ENCODE measurements at regions not wholly inside any gene's neighbourhood (a gene's known extent, or its start where the extent isn't known, plus 50 kb on each side); places are given as distances from the start of the nearest gene placed in this dataset.

DNA sequence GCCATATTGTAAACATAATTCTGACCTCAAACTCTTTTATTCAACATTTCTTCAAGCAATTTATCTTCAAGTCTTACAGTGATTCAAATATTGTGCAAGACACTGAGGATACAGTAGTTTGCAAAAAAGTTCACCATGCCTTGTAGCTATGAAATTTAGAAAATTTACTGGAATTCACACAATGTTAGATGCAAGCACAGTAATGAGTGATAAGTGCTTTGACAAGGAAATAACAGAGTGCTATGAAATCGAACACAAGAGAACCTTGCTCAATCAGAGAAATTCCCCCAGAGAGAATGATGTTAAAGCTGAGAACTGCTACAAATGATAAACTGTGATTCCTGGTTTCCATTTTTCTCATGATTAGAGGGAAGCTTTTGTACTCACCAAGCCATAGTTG is 952.9 kb downstream of the FAT4 start:
- TF ChIP-seq, protein P1, sequence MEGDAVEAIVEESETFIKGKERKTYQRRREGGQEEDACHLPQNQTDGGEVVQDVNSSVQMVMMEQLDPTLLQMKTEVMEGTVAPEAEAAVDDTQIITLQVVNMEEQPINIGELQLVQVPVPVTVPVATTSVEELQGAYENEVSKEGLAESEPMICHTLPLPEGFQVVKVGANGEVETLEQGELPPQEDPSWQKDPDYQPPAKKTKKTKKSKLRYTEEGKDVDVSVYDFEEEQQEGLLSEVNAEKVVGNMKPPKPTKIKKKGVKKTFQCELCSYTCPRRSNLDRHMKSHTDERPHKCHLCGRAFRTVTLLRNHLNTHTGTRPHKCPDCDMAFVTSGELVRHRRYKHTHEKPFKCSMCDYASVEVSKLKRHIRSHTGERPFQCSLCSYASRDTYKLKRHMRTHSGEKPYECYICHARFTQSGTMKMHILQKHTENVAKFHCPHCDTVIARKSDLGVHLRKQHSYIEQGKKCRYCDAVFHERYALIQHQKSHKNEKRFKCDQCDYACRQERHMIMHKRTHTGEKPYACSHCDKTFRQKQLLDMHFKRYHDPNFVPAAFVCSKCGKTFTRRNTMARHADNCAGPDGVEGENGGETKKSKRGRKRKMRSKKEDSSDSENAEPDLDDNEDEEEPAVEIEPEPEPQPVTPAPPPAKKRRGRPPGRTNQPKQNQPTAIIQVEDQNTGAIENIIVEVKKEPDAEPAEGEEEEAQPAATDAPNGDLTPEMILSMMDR (IDR thresholded peaks at IDR 0.05; ENCODE audit: low read depth, low read length) = no peak
- TF ChIP-seq EZH2phosphoT487 (IDR thresholded peaks at IDR 0.05; ENCODE audit: low read depth) = no peak
